ENCODE measurements at regions not wholly inside any gene's neighbourhood (a gene's known extent, or its start where the extent isn't known, plus 50 kb on each side); places are given as distances from the start of the nearest gene placed in this dataset.

- Mint-ChIP-seq H3K4me1 (ENCODE audit: low read depth) (no peaks in the 10 kb centered on the region), H3K9me3 (no peaks in the 10 kb centered on the region), H3K27ac (no peak overlapping the region), H3K36me3 (ENCODE audit: low read depth) (no peaks in the 10 kb centered on the region), H3K4me3 (no peak overlapping the region), H3K27me3 (peaks cover 7% of the 10 kb centered on the region)
- DNase-seq = no peak
- no peak for TF ChIP-seq CTCF (IDR thresholded peaks at IDR 0.05)
- ChIA-PET CTCF (no interaction called here), POLR2A (no interaction called here)
- ATAC-seq = no peak
- intact Hi-C loops (cut with micrococcal nuclease) = no loop called here
Measured at GRCh38 chr1:166365081-166365480, 198.3 kb upstream of the FAM78B start.

- no peak for TF ChIP-seq CTCF (IDR thresholded peaks at IDR 0.05)
- H3K36me3 Mint-ChIP-seq (ENCODE audit: low read depth) = no peaks in the 10 kb centered on the region
- DNase-seq = no peak
- H3K4me3 Mint-ChIP-seq = no peak overlapping the region
- ChIA-PET CTCF (no interaction called here), POLR2A (no interaction called here)
- no peaks in the 10 kb centered on the region for H3K4me1 Mint-ChIP-seq (ENCODE audit: low read depth)
- no peak overlapping the region for H3K27ac Mint-ChIP-seq
- H3K9me3 Mint-ChIP-seq = no peaks in the 10 kb centered on the region
- peaks cover 6% of the 10 kb centered on the region for H3K27me3 Mint-ChIP-seq
- intact Hi-C loops (cut with micrococcal nuclease) = no loop called here
- no peak for ATAC-seq
Measured at GRCh38 chr1:166368030-166368429, 201.2 kb upstream of the FAM78B start.

- DNase-seq (no peak), ATAC-seq (no peak)
- POLR2A ChIA-PET = no interaction called here
- Mint-ChIP-seq H3K9me3 (no peaks in the 10 kb centered on the region), H3K36me3 (ENCODE audit: low read depth) (no peaks in the 10 kb centered on the region), H3K4me1 (ENCODE audit: low read depth) (no peaks in the 10 kb centered on the region), H3K27ac (no peak overlapping the region), H3K4me3 (no peak overlapping the region), H3K27me3 (peaks cover 2% of the 10 kb centered on the region)
- CTCF ChIA-PET = no interaction called here
- intact Hi-C loops (cut with micrococcal nuclease) = no loop called here
- no peak for TF ChIP-seq CTCF (IDR thresholded peaks at IDR 0.05)
Measured at GRCh38 chr1:166377896-166378295, 211.1 kb upstream of the FAM78B start.

- CTCF ChIA-PET = no interaction called here
- no peak for TF ChIP-seq CTCF (IDR thresholded peaks at IDR 0.05)
- Mint-ChIP-seq H3K27ac (no peak overlapping the region), H3K4me1 (ENCODE audit: low read depth) (no peaks in the 10 kb centered on the region), H3K36me3 (ENCODE audit: low read depth) (no peaks in the 10 kb centered on the region), H3K9me3 (no peaks in the 10 kb centered on the region), H3K27me3 (peaks cover 2% of the 10 kb centered on the region), H3K4me3 (no peak overlapping the region)
- ATAC-seq (no peak), DNase-seq (no peak)
- POLR2A ChIA-PET = no interaction called here
- intact Hi-C loops (cut with micrococcal nuclease) = no loop called here
Measured at GRCh38 chr1:166378805-166379204, 212.0 kb upstream of the FAM78B start.

- ChIA-PET POLR2A (no interaction called here), CTCF (no interaction called here)
- no peak for TF ChIP-seq CTCF (IDR thresholded peaks at IDR 0.05)
- Mint-ChIP-seq H3K9me3 (no peaks in the 10 kb centered on the region), H3K36me3 (ENCODE audit: low read depth) (no peaks in the 10 kb centered on the region), H3K4me1 (ENCODE audit: low read depth) (no peaks in the 10 kb centered on the region), H3K27me3 (peaks cover 2% of the 10 kb centered on the region), H3K4me3 (no peak overlapping the region), H3K27ac (no peak overlapping the region)
- no peak for DNase-seq
- ATAC-seq = no peak
- intact Hi-C loops (cut with micrococcal nuclease) = no loop called here
Measured at GRCh38 chr1:166379447-166379846, 212.6 kb upstream of the FAM78B start.
